ENCODE measurements at regions not wholly inside any gene's neighbourhood (a gene's known extent, or its start where the extent isn't known, plus 50 kb on each side); places are given as distances from the start of the nearest gene placed in this dataset.

DNA sequence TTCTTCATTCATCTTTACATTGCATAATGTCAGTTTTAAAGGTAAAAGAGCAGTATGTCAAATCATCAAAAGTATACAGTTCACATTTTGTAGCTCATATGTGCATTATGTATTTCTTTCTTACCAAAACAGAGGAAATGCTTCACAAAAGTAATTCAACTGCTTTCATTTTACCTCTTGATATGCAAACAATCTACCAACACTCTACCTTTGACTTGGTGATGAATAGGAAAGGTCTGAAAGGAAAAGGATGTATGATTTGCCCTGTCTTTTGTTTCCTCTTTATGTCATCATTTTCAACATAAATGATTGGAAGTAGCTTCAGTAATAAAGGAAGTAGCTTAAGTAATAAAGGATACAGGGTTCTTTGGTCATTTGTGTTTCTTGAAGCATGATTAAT is 846.7 kb downstream of the NXPH1 start:
- H4K20me1 ChIP-seq (ENCODE audit: low read depth, low read length): no peaks in the 10 kb centered on the region

DNA sequence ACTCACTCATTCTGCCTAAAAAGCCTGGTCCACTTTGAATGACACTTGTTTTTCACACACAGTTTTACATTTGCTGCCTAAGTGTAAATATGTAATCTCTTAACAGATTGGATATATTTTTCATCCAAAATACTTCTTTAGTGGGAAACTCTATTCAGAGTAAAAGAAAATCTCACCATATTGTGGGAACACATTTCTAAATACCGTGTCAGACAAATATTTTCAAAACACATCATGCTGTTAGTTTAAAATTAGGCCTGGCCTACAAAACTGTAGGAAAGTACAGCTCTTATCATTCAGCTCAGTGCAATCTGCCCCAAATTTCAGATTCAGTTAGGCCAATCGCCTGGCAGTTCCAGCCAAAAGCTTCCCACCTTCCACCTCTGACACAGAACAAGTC is 849.8 kb downstream of the NXPH1 start:
- Histone ChIP-seq H3K9ac (ENCODE audit: low read length) (no peak overlapping the region), H3K9me3 (ENCODE audit: insufficient read depth, low read length) (no peaks in the 10 kb centered on the region), H2AFZ (ENCODE audit: low read depth, low read length, severe bottlenecking) (no peak overlapping the region), H3K9me2 (replicated peaks; ENCODE audit: insufficient read depth, low read length) (no peaks in the 10 kb centered on the region), H3K4me2 (ENCODE audit: low read depth, low read length, poor library complexity, severe bottlenecking) (no peak overlapping the region), H3F3A (ENCODE audit: insufficient read depth) (no peaks in the 10 kb centered on the region), H4K20me1 (ENCODE audit: low read depth, low read length) (no peaks in the 10 kb centered on the region), H3K79me2 (ENCODE audit: insufficient read depth, low read length) (no peaks in the 10 kb centered on the region), H3K4me3 (ENCODE audit: insufficient read depth, low read length, poor library complexity, severe bottlenecking) (no peak overlapping the region), H3K27me3 (ENCODE audit: low read length) (no peaks in the 10 kb centered on the region), H3K27ac (ENCODE audit: low read depth, low read length) (no peak overlapping the region), H3K36me3 (ENCODE audit: low read length) (no peaks in the 10 kb centered on the region)
- TF ChIP-seq, protein P1, sequence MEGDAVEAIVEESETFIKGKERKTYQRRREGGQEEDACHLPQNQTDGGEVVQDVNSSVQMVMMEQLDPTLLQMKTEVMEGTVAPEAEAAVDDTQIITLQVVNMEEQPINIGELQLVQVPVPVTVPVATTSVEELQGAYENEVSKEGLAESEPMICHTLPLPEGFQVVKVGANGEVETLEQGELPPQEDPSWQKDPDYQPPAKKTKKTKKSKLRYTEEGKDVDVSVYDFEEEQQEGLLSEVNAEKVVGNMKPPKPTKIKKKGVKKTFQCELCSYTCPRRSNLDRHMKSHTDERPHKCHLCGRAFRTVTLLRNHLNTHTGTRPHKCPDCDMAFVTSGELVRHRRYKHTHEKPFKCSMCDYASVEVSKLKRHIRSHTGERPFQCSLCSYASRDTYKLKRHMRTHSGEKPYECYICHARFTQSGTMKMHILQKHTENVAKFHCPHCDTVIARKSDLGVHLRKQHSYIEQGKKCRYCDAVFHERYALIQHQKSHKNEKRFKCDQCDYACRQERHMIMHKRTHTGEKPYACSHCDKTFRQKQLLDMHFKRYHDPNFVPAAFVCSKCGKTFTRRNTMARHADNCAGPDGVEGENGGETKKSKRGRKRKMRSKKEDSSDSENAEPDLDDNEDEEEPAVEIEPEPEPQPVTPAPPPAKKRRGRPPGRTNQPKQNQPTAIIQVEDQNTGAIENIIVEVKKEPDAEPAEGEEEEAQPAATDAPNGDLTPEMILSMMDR (IDR thresholded peaks at IDR 0.05; ENCODE audit: insufficient read depth, low read length, poor library complexity, severe bottlenecking): no peak
- no peak for TF ChIP-seq EZH2phosphoT487 (conservative IDR thresholded peaks at IDR 0.05; ENCODE audit: low read length)

More for the DNA sequence above, 846.7 kb downstream of the NXPH1 start:
- H2AFZ ChIP-seq (ENCODE audit: low read depth, low read length, severe bottlenecking): no peak overlapping the region
- TF ChIP-seq, protein P1 (IDR thresholded peaks at IDR 0.05; ENCODE audit: insufficient read depth, low read length, poor library complexity, severe bottlenecking): no peak
- TF ChIP-seq EZH2phosphoT487 (conservative IDR thresholded peaks at IDR 0.05; ENCODE audit: low read length): no peak
- no peaks in the 10 kb centered on the region for H3K9me3 ChIP-seq (ENCODE audit: insufficient read depth, low read length)
- no peaks in the 10 kb centered on the region for H3K36me3 ChIP-seq (ENCODE audit: low read length)
- no peak overlapping the region for H3K9ac ChIP-seq (ENCODE audit: low read length)
- no peaks in the 10 kb centered on the region for H3K9me2 ChIP-seq (replicated peaks; ENCODE audit: insufficient read depth, low read length)
- no peak overlapping the region for H3K4me2 ChIP-seq (ENCODE audit: low read depth, low read length, poor library complexity, severe bottlenecking)
- H3K27me3 ChIP-seq (ENCODE audit: low read length): no peaks in the 10 kb centered on the region
- no peak overlapping the region for H3K4me3 ChIP-seq (ENCODE audit: insufficient read depth, low read length, poor library complexity, severe bottlenecking)
- H3K79me2 ChIP-seq (ENCODE audit: insufficient read depth, low read length): no peaks in the 10 kb centered on the region
- no peak overlapping the region for H3K27ac ChIP-seq (ENCODE audit: low read depth, low read length)
- no peaks in the 10 kb centered on the region for H3F3A ChIP-seq (ENCODE audit: insufficient read depth)

- no peaks in the 10 kb centered on the region for H3K79me2 ChIP-seq (ENCODE audit: insufficient read depth, low read length)
- no peak for TF ChIP-seq EZH2phosphoT487 (conservative IDR thresholded peaks at IDR 0.05; ENCODE audit: low read length)
- TF ChIP-seq, protein P1 (IDR thresholded peaks at IDR 0.05; ENCODE audit: insufficient read depth, low read length, poor library complexity, severe bottlenecking): no peak
- no peaks in the 10 kb centered on the region for H3F3A ChIP-seq (ENCODE audit: insufficient read depth)
- H3K4me3 ChIP-seq (ENCODE audit: insufficient read depth, low read length, poor library complexity, severe bottlenecking): no peak overlapping the region
- no peaks in the 10 kb centered on the region for H3K36me3 ChIP-seq (ENCODE audit: low read length)
- peaks cover 7% of the 10 kb centered on the region; the same call in 1 of the 2 replicates for H3K9me2 ChIP-seq (replicated peaks; ENCODE audit: insufficient read depth, low read length)
- no peak overlapping the region for H2AFZ ChIP-seq (ENCODE audit: low read depth, low read length, severe bottlenecking)
- no peak overlapping the region for H3K27ac ChIP-seq (ENCODE audit: low read depth, low read length)
- no peaks in the 10 kb centered on the region for H3K27me3 ChIP-seq (ENCODE audit: low read length)
- no peak overlapping the region for H3K4me2 ChIP-seq (ENCODE audit: low read depth, low read length, poor library complexity, severe bottlenecking)
- H3K9ac ChIP-seq (ENCODE audit: low read length): no peak overlapping the region
- peaks cover 4% of the 10 kb centered on the region; the same call in 1 of the 2 replicates for H4K20me1 ChIP-seq (ENCODE audit: low read depth, low read length)
- H3K9me3 ChIP-seq (ENCODE audit: insufficient read depth, low read length): no peaks in the 10 kb centered on the region
These were observed 869.0 kb downstream of the NXPH1 start for GRCh38 chr7:9302436-9302835.
